Suprapubic skin (tissue), 4 donors: ENCODE measurements at regions not wholly inside any gene's neighbourhood (a gene's known extent, or its start where the extent isn't known, plus 50 kb on each side); places are given as distances from the start of the nearest gene placed in this dataset.

Source experiments
- DNase-seq, 2 donors: peaks; one replicate each; pipeline ENCODE4 v3.0.0-alpha.2; 2019; ENCODE audit warnings: low spot score in 2 of 2
- H3K27ac ChIP-seq: fragments of 200-600 bp; sonication (generic); one replicate; pipeline ENCODE4 v1.5.1; 2019
- H3K27me3 ChIP-seq: fragments of 200-600 bp; sonication (generic); one replicate; pipeline ENCODE4 v1.5.1; 2019
- H3K36me3 ChIP-seq: fragments of 200-600 bp; sonication (generic); one replicate; pipeline ENCODE4 v1.5.1; 2019
- H3K4me1 ChIP-seq: fragments of 200-600 bp; sonication (generic); one replicate; pipeline ENCODE4 v1.5.1; 2019
- H3K4me3 ChIP-seq: fragments of 200-600 bp; sonication (generic); one replicate; pipeline ENCODE4 v1.5.1; 2019; ENCODE audit warnings: mild to moderate bottlenecking
- H3K9me3 ChIP-seq: fragments of 200-600 bp; sonication (generic); one replicate; pipeline ENCODE4 v1.5.1; 2019
- CTCF ChIP-seq, 2 donors: fragments of 200-600 bp in 1 of 2; fragments of 450-650 bp in 1 of 2; sonication (generic) in 1 of 2; IDR thresholded peaks; one replicate each; pipeline ENCODE4 v1.5.1; 2016 to 2019; ENCODE audit warnings: antibody characterized with exemption in 2 of 2, mild to moderate bottlenecking in 1 of 2, moderate library complexity in 1 of 2
- EP300 ChIP-seq: sonication (generic); formaldehyde crosslinking; IDR thresholded peaks from one replicate; pipeline ENCODE4 v1.6.1; 2017; ENCODE audit warnings: antibody characterized with exemption
- POLR2A ChIP-seq, 2 donors: fragments of 450-650 bp; IDR thresholded peaks; one replicate each; pipeline ENCODE4 v1.6.1; 2017; ENCODE audit warnings: antibody characterized with exemption in 2 of 2, mild to moderate bottlenecking in 2 of 2, moderate library complexity in 2 of 2
- POLR2AphosphoS5 ChIP-seq, 3 donors: sonication (generic); formaldehyde crosslinking; IDR thresholded peaks; one replicate each; pipeline ENCODE4 v1.6.1; 2017; ENCODE audit warnings: antibody characterized with exemption in 3 of 3
- WGBS: methylation state at CpG from one replicate; pipeline ENCODE4 v1.1.5; 2018; 5-methylcytosine and 5-hydroxymethylcytosine counted together

GRCh38 chr18:49655266-49656072 is 93.6 kb downstream of the LIPG start:
- Histone ChIP-seq H3K4me1 (no peaks in the 10 kb centered on the region), H3K36me3 (no peaks in the 10 kb centered on the region), H3K9me3 (no peaks in the 10 kb centered on the region), H3K27ac (no peak overlapping the region), H3K4me3 (no peak overlapping the region), H3K27me3 (peaks cover 4% of the 10 kb centered on the region)
- TF ChIP-seq CTCF (IDR thresholded peaks at IDR 0.05): no peak
- no peak for TF ChIP-seq POLR2AphosphoS5 (IDR thresholded peaks at IDR 0.05)
- no peak for TF ChIP-seq POLR2A (IDR thresholded peaks at IDR 0.05)
- no peak for TF ChIP-seq EP300
- WGBS: 91% methylated on average over 13 of the region's 13 CpGs
- DNase-seq: no peak

- Histone ChIP-seq H3K4me1 (no peaks in the 10 kb centered on the region), H3K36me3 (no peaks in the 10 kb centered on the region), H3K9me3 (no peaks in the 10 kb centered on the region), H3K27ac (no peak overlapping the region), H3K4me3 (no peak overlapping the region), H3K27me3 (peaks cover 4% of the 10 kb centered on the region)
- TF ChIP-seq POLR2A (IDR thresholded peaks at IDR 0.05) (no peak), CTCF (IDR thresholded peaks at IDR 0.05) (no peak), POLR2AphosphoS5 (IDR thresholded peaks at IDR 0.05) (no peak), EP300 (no peak)
- 94% methylated on average over 2 of the region's 2 CpGs for WGBS
- DNase-seq: no peak
Observed at GRCh38 chr18:49654347-49654746, 92.5 kb downstream of the LIPG start.

- DNase-seq: no peak
- WGBS: 71% methylated on average over 6 of the region's 6 CpGs
- no peak overlapping the region for H3K27ac ChIP-seq
- no peak overlapping the region for H3K4me3 ChIP-seq
- H3K4me1 ChIP-seq: no peaks in the 10 kb centered on the region
- no peaks in the 10 kb centered on the region for H3K36me3 ChIP-seq
- no peak for TF ChIP-seq EP300
- no peak for TF ChIP-seq POLR2AphosphoS5 (IDR thresholded peaks at IDR 0.05)
- TF ChIP-seq POLR2A (IDR thresholded peaks at IDR 0.05): no peak
- no peak for TF ChIP-seq CTCF (IDR thresholded peaks at IDR 0.05)
- no peaks in the 10 kb centered on the region for H3K27me3 ChIP-seq
- H3K9me3 ChIP-seq: no peaks in the 10 kb centered on the region
Observed at GRCh38 chr18:49652881-49653724, 91.2 kb downstream of the LIPG start.

- WGBS: 74% methylated on average over 5 of the region's 6 CpGs
- DNase-seq: no peak
- TF ChIP-seq EP300 (no peak), POLR2A (IDR thresholded peaks at IDR 0.05) (no peak), CTCF (IDR thresholded peaks at IDR 0.05) (no peak), POLR2AphosphoS5 (IDR thresholded peaks at IDR 0.05) (no peak)
- H3K27ac ChIP-seq: no peak overlapping the region
- H3K9me3 ChIP-seq: no peaks in the 10 kb centered on the region
- no peak overlapping the region for H3K4me3 ChIP-seq
- peaks cover 11% of the 10 kb centered on the region for H3K4me1 ChIP-seq
- H3K27me3 ChIP-seq: no peaks in the 10 kb centered on the region
- no peaks in the 10 kb centered on the region for H3K36me3 ChIP-seq
Observed at GRCh38 chr18:49651033-49651432, 89.2 kb downstream of the LIPG start.

GRCh38 chr18:49650426-49650891 is 88.6 kb downstream of the LIPG start:
- DNase-seq: no peak
- Histone ChIP-seq H3K4me3 (no peak overlapping the region), H3K9me3 (no peaks in the 10 kb centered on the region), H3K36me3 (no peaks in the 10 kb centered on the region), H3K4me1 (peaks cover 14% of the 10 kb centered on the region), H3K27ac (no peak overlapping the region), H3K27me3 (no peaks in the 10 kb centered on the region)
- WGBS: 33% methylated on average over 3 of the region's 7 CpGs
- TF ChIP-seq EP300: no peak
- TF ChIP-seq POLR2A (IDR thresholded peaks at IDR 0.05): no peak
- no peak for TF ChIP-seq POLR2AphosphoS5 (IDR thresholded peaks at IDR 0.05)
- TF ChIP-seq CTCF (IDR thresholded peaks at IDR 0.05): no peak
